ENCODE measurements at regions not wholly inside any gene's neighbourhood (a gene's known extent, or its start where the extent isn't known, plus 50 kb on each side); places are given as distances from the start of the nearest gene placed in this dataset.
"Not testable (repeated sequence)": the region's sequence is repeated elsewhere in the genome, so short reads cannot be mapped to it uniquely, and the experiment has no call there.

DNA sequence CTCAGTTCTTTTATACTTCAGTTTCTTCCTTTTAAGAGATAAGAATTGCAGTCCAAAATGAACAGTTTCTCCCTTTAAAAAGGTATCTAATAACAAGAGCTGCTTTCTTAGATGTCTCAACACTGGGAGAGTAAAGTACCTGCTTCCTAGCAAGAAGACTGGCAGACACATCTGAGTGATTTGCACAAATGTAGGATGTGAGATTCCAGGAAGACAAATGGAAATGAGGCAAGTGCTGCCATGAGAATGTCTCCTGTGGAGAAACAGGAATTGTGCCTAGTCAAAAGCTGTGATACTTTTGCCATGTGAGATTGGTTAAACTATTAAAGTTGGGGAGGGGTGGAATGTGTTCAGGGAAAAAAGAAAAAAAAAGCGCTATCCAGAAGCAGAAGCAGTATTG, 159.1 kb downstream of the HTR1A start:
- TF ChIP-seq POLR2A (IDR thresholded peaks at IDR 0.05; ENCODE audit: low read depth, low read length): no peak
- no peak for FAIRE-seq

DNA sequence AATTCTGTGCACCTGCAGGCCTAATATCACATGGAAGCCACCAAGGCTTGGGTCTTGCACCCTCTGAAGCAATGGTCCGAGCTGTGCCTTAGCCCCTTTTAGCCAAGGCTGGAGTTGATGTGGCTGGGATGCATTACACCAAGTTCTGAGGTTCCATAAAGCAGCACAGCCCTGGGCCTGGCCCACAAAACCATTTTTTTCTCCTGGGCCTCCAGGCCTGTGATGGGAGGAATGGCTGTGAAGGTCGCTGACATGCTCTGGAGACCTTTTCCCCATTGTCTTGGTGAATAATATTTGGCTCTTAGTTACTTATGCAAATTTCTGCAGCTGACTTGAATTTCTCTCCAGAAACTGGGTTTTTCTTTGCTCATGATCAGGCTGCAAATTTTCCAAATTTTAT, 167.3 kb downstream of the HTR1A start:
- DNase-seq (ENCODE audit: insufficient read length, low spot score): no peak
- FAIRE-seq: no peak
- no peak for TF ChIP-seq POLR2A (IDR thresholded peaks at IDR 0.05; ENCODE audit: low read depth, low read length)

More for the DNA sequence above, 159.1 kb downstream of the HTR1A start:
- no peak for DNase-seq (ENCODE audit: insufficient read length, low spot score)

DNA sequence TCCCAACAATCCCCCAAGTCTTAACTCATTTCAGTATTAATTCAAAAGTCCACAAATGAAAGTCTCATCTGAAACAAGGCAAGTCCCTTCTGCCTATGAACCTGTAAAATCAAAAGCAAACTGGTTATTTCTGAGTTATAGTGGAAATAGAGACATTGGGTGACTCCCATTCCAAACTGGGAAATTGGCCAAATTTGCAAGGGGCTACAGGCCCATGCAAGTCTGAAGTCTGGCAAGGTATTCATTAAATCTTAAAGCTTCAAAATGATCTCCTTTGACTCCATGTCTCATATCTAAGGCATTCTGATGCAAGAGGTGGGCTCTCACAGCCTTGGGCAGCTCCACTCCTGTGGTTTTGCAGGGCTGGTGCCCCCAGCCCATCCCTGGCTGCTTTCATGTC, 167.9 kb downstream of the HTR1A start:
- no peak for TF ChIP-seq POLR2A (IDR thresholded peaks at IDR 0.05; ENCODE audit: low read depth, low read length)
- DNase-seq (ENCODE audit: insufficient read length, low spot score) (no peak), FAIRE-seq (no peak)

DNA sequence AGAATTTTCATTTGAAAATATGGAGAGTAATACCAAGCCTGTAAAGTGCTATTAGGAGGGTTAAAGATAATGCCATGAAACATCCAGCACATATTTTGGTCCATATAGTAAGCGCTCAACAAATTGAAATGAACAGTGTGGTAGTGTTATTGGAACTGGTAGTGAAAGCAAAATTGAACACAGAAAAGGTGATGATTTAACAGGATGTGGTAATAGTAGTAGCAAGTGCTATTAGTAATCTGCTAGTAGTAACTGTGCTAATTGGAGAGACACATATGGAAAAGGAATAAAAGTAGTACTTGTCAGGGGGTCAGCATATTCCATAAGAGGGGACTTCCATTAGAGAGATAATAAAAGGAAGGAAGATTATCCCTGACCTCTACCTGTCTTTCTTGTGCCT, 187.3 kb downstream of the HTR1A start:
- DNase-seq (ENCODE audit: insufficient read length, low spot score) (no peak), FAIRE-seq (no peak)
- TF ChIP-seq POLR2A (IDR thresholded peaks at IDR 0.05; ENCODE audit: low read depth, low read length): no peak

DNA sequence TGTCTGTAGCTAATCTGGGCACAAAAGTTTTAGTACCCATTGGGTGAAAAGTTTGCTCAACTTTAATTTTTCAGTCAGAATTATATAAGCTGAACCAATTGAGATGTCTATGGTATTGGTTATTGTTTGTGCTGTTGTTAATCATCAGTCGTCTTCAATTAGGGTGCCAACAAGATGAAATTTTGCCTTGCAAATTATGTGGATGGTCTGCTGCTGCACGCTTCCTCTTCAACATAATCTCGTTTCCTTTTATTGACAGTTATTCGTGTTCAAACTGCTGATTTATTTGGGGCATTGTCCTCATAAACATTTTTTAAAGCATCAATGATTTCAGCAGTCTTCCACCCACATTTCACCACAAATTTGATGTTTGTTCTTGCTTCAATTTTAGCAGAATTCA, 194.0 kb downstream of the HTR1A start:
- TF ChIP-seq POLR2A (IDR thresholded peaks at IDR 0.05; ENCODE audit: low read depth, low read length): no peak
- DNase-seq (ENCODE audit: insufficient read length, low spot score) (no peak), FAIRE-seq (no peak)

DNA sequence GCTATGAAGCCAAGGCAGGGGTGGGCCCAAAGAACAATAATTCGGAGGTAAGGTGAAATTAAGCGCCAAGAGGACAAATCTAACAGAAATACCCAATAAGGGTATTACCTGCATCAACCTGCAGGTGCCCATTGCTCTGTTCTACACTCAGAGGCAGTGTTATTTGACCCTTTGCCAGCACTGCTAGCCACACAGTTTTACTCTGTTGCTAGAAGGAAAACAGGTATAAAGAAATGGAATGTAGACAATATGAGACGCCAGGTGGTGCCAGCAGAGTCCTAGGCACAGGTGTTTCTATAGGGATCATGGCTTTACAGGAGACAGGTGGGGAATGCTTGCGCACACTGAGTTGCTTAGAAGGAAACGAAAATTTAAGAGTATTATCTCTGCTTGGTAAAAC, 201.3 kb downstream of the HTR1A start:
- DNase-seq (ENCODE audit: insufficient read length, low spot score) (no peak), FAIRE-seq (no peak)

DNA sequence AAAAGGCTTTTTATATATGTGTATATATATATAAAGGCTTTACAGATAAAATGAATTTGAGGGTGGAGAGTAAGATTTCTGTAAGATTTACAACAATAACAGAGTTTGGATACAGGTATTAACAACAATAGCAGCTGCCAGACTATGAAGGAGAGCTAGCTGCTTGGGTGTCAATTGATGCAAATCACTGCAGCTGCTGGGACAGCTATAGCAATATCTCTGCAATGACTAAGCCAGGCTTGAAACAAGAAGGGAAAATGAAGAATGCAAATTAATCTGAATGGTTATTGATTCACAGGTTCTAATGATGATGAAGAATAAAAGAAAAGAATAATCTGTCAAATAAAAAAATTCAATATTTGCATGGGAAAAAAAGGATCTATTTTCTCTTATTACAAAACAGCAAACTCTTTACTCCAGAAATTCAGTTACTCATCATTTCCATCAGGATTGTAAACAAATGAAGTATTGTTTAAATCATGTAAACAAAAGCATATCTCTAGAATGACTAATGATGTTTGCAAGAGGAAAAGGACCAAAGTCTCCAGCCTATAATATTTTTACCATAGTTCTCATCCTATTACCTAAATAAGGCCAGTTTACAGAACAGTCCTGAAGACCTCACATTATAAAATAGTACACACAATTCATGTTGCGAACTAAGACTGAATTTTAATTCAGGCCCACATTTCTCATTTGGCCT, 219.0 kb downstream of the HTR1A start:
- FAIRE-seq: no peak
- TF ChIP-seq POLR2A (IDR thresholded peaks at IDR 0.05; ENCODE audit: low read depth, low read length): no peak

More for the DNA sequence above, 201.3 kb downstream of the HTR1A start:
- no peak for TF ChIP-seq POLR2A (IDR thresholded peaks at IDR 0.05; ENCODE audit: low read depth, low read length)

DNA sequence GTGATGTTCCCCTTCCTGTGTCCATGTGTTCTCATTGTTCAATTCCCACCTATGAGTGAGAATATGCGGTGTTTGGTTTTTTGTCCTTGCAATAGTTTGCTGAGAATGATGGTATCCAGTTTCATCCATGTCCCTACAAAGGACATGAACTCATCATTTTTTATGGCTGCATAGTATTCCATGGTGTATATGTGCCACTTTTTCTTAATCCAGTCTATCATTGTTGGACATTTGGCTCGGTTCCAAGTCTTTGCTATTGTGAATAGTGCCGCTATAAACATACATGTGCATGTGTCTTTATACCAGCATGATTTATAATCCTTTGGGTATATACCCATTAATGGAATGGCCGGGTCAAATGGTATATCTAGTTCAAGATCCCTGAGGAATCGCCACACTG, 229.4 kb downstream of the HTR1A start:
- FAIRE-seq; DNase-seq (ENCODE audit: insufficient read length, low spot score): not testable (repeated sequence)

More for the DNA sequence above, 219.0 kb downstream of the HTR1A start:
- DNase-seq (ENCODE audit: insufficient read length, low spot score): no peak

DNA sequence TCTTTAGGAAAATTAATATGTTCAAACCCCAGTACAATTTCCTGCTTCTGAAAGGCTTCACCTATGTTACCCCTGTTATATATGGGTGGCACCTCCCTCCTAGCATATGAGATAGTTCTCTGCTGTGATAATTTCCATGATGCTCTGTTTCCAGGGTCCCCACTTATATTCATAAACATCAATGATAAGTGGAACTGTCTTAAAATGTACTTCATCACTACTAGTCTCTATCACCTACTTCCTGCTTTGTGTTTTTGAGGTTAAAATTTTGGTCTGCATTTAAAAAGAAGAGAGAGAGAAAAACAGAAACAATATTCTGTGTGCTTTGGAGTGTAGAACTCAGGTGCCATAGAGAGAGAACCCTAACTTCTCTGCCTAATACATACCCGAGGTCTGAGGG, 234.7 kb downstream of the HTR1A start:
- no peak for TF ChIP-seq POLR2A (IDR thresholded peaks at IDR 0.05; ENCODE audit: low read depth, low read length)
- no peak for FAIRE-seq
- DNase-seq (ENCODE audit: insufficient read length, low spot score): no peak

DNA sequence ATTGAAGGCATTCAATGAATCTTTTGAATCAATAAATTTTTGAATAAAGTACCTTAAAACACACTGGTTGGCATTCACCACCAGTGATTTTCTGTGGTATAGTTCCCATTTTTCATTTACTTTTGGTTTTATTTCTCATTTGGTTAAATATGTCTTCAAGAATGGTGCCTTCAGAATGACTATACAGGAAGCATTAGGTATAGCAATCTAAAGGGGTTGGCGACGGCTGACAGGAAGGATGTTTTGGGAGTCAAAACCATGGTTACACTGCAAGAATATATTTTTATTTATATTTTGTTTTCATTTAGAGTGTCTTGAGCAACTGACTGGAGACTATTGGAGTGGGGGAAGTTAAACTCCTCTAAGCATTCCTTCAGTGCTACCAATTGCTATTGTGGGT, 235.7 kb downstream of the HTR1A start:
- FAIRE-seq (no peak), DNase-seq (ENCODE audit: insufficient read length, low spot score) (no peak)
- no peak for TF ChIP-seq POLR2A (IDR thresholded peaks at IDR 0.05; ENCODE audit: low read depth, low read length)

DNA sequence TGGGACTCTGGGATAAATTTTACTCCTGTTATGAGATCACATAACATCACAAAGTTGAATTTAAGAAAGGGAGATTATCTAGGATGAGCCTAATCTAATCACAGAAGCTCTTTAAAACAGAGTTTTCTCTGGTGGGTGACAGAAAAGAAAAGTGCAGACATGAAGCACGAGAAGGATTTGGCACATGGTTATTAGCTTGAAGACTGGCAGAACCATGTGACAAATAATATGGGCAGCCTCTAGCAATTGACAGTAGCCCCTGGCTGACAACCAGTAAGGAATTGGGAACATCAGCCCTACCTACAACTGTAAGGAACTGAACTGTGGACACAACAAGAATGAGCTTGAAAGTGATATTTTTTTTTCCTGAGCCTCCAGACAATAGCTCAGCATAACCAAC, 243.1 kb downstream of the HTR1A start:
- no peak for DNase-seq (ENCODE audit: insufficient read length, low spot score)
- FAIRE-seq: no peak
- no peak for TF ChIP-seq POLR2A (IDR thresholded peaks at IDR 0.05; ENCODE audit: low read depth, low read length)

DNA sequence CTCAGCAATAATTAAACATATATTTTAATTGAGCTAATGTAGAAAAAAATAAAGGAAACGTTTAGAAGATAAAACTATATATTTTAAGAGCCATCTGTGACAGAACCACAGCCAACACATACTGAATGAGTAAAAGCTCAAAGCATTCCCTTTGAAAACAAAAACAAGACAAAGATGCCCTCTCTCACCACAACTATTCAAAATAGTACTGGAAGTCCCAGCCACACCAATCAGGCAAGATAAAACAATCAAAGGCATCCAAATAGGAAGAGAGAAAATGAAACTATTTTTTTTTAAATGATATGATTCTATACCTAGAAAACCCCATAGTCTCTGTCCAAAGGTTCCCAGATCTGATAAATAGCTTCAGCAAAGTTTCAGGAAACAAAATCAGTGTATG, 262.0 kb downstream of the HTR1A start:
- FAIRE-seq: no peak
- no peak for TF ChIP-seq POLR2A (IDR thresholded peaks at IDR 0.05; ENCODE audit: low read depth, low read length)
- no peak for DNase-seq (ENCODE audit: insufficient read length, low spot score)

DNA sequence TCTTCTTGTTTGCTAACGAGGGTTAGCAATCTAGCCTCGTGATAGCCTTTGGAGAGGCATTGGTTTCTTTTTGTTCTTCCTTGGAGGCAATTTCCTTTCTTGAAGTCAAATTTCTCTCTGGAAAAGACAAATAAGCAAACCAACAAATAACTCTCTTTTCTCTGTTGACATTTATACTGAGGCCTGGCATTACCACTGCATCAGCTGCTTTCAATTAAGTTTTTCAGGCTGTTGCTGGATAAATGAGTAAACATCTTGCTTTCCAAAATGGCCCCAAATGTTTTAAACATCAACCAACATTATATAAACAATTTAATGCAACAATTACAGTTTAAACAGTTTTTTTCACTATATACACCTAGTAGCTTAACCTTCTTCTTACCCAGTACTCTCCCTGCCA, 264.4 kb downstream of the HTR1A start:
- DNase-seq (ENCODE audit: insufficient read length, low spot score): no peak
- no peak for TF ChIP-seq POLR2A (IDR thresholded peaks at IDR 0.05; ENCODE audit: low read depth, low read length)
- FAIRE-seq: no peak

DNA sequence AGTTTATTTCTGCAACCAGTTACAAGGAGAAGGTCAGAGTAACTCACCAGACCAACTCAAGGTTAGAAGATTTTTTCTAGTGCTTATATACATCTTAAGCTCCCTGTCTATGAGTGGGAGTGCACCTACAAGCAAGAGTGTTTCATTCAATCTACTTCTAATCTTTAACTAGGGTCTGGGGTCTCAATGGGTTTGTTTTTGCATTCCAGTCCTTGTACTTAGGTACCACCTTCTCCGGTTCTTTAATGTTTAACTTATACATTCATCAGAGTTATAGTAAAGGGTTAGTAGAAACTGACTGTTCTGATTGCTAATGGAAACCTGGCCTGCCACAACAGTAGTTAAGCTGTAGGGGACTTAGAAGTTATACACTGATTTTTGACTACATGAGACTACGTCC, 271.7 kb downstream of the HTR1A start:
- DNase-seq (ENCODE audit: insufficient read length, low spot score) (no peak), FAIRE-seq (no peak)
- TF ChIP-seq POLR2A (IDR thresholded peaks at IDR 0.05; ENCODE audit: low read depth, low read length): no peak

DNA sequence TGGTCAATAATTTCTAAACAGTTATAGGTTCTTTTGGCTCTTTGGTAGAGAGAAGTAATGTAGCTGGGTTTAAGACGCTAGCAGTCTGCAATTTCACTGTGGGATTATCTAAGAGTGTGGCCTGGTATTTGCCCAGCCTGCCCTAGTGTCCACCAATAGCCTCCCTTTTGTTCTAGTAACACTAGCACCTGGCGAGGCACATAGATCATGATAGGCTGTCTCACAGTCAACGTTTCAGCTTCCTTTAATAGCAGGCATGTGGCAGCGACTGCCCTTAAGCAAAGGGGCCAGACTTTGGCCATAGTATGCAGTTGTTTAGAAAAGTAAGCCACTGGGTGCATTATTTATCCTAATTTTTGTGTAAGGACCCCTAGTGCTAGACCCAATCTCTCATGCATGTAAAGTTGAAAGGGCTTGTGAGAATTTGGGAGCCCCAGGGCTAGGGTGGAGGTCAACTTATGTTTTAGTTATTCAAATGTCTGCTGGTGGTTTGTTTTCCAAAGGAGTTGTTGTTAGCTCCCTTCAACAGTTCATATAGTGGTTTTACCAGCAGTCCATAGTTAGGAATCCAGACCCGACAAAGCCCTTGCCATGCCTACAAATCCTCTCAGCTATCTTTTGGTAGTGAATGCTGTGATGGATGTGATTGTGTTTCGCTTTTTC, 274.3 kb downstream of the HTR1A start:
- DNase-seq (ENCODE audit: insufficient read length, low spot score) (no peak), FAIRE-seq (no peak)
- no peak for TF ChIP-seq POLR2A (IDR thresholded peaks at IDR 0.05; ENCODE audit: low read depth, low read length)
